PC-3 (cell line): ENCODE measurements at regions not wholly inside any gene's neighbourhood (a gene's known extent, or its start where the extent isn't known, plus 50 kb on each side); places are given as distances from the start of the nearest gene placed in this dataset.

Source experiments
- EZH2 ChIP-seq: fragments of 300-600 bp; sonication (generic); IDR thresholded peaks from one replicate; pipeline ENCODE4 v1.6.1; 2017; ENCODE audit warnings: antibody characterized with exemption, mild to moderate bottlenecking, low read length; ENCODE audit not compliant: unreplicated experiment
- TF ChIP-seq, protein P1 (sequence below): fragments of 300-600 bp; sonication (generic); conservative IDR thresholded peaks from 2 replicates; pipeline ENCODE4 v1.5.1; 2017; ENCODE audit warnings: antibody characterized with exemption, low read depth, mild to moderate bottlenecking, low read length

- no peak for TF ChIP-seq EZH2
- TF ChIP-seq, protein P1, sequence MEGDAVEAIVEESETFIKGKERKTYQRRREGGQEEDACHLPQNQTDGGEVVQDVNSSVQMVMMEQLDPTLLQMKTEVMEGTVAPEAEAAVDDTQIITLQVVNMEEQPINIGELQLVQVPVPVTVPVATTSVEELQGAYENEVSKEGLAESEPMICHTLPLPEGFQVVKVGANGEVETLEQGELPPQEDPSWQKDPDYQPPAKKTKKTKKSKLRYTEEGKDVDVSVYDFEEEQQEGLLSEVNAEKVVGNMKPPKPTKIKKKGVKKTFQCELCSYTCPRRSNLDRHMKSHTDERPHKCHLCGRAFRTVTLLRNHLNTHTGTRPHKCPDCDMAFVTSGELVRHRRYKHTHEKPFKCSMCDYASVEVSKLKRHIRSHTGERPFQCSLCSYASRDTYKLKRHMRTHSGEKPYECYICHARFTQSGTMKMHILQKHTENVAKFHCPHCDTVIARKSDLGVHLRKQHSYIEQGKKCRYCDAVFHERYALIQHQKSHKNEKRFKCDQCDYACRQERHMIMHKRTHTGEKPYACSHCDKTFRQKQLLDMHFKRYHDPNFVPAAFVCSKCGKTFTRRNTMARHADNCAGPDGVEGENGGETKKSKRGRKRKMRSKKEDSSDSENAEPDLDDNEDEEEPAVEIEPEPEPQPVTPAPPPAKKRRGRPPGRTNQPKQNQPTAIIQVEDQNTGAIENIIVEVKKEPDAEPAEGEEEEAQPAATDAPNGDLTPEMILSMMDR = no peak
Measured at GRCh38 chr4:128590034-128590740, 219.3 kb upstream of the JADE1 start.
